ENCODE measurements at regions not wholly inside any gene's neighbourhood (a gene's known extent, or its start where the extent isn't known, plus 50 kb on each side); places are given as distances from the start of the nearest gene placed in this dataset.
"Not testable (repeated sequence)": the region's sequence is repeated elsewhere in the genome, so short reads cannot be mapped to it uniquely, and the experiment has no call there.

DNA sequence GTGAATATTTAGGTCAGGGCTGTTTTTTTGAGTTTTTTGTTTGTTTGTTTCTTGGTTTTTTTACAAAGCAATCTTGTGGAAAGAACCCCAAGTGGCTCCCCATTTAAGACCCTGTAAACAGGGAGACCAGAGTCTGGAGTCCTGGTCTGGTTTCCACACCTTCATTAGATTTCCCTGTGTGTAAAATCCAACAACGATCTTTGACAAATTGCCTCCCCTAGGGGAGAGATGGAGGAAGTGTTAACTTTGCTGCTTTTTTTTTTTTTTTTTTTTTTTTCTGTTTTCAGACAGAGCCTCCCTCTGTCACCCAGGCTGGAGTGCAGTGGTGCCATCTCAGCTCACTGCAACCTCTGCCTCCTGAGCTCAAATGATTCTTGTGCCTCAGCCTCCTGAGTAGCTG, 77.4 kb downstream of the ART5 start:
- H3K9me3 Mint-ChIP-seq; ATAC-seq; H3K27ac Mint-ChIP-seq; DNase-seq (ENCODE audit: low spot score); POLR2A ChIA-PET; H3K4me3 Mint-ChIP-seq; H3K27me3 Mint-ChIP-seq (ENCODE audit: low read depth); H3K36me3 Mint-ChIP-seq: not testable (repeated sequence)
- CTCF ChIA-PET, result interaction anchor here (0.6 kb wide), 1 partner anchor 45 kb away, joined by 3 read pairs; no protein-coding TSS in a partner anchor
- peaks cover 19% of the 10 kb centered on the region for H3K4me1 Mint-ChIP-seq

DNA sequence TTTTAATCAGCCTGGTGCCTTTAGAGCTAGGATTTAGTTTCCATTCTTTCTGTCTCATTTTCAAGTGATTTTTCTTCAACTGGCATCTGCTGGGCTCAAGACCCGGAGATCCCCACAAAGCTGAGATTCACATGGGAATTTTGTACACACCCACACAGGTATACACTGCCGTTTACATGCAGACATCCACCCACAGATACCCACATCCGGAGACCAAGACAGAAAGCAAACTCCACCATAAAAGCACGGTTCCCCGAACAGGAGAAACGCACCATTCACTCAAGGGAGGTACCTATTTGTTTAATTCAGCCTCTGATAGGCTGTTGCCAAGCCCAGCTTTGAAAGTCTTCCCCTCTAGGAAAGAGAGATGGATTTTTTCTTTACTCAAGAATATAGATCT, 87.2 kb downstream of the ART5 start:
- H3K27me3 Mint-ChIP-seq (ENCODE audit: low read depth); DNase-seq (ENCODE audit: low spot score); POLR2A ChIA-PET; H3K36me3 Mint-ChIP-seq; H3K4me3 Mint-ChIP-seq; CTCF ChIA-PET; H3K27ac Mint-ChIP-seq; ATAC-seq; H3K4me1 Mint-ChIP-seq: not testable (repeated sequence)
- peaks cover 19% of the 10 kb centered on the region for H3K9me3 Mint-ChIP-seq

DNA sequence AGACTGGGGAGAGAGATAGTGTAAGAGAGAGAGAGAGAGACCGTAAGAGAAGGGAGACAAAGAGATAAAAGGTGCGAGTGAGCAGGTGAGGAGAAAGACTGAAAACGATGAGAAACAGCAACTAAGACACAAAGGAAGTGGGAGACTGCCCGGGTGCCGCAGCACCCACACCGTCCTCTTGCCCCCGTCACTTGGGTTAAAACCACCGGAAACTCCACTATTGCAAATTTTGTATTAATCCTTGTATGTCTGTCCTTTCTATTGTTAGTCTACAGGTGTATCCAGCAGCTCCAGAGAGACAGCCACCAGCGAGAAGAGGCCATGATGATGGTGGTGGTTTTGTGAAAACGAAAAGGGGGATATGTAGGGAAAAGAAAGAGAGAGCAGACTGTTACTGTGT, 96.8 kb downstream of the ART5 start:
- Mint-ChIP-seq H3K27ac (0 out of 2 replicates have a peak overlapping the region, but pooled peaks have one; percentile 1), H3K9me3 (peaks cover 18% of the 10 kb centered on the region), H3K4me1 (peaks cover 19% of the 10 kb centered on the region)
- DNase-seq (ENCODE audit: low spot score); POLR2A ChIA-PET; ATAC-seq; H3K36me3 Mint-ChIP-seq; H3K4me3 Mint-ChIP-seq; H3K27me3 Mint-ChIP-seq (ENCODE audit: low read depth); CTCF ChIA-PET: not testable (repeated sequence)

DNA sequence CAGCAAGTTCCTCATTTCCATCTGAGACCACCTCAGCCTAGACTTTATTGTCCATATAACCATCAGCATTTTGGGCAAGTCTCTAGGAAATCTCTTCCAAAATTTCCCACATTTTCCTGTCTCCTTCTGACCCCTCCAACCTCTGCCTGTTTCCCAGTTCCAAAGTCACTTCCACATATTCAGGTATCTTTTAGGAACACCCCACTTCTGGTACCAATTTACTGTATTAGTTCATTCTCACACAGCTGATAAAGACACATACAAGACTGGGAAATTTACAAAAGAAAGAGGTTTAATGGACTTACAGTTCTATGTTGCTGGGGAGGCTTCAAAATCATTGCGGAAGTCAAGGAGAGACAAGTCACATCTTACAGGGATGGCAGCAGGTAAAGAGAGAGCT, 103.6 kb downstream of the ART5 start:
- H3K27ac Mint-ChIP-seq; H3K27me3 Mint-ChIP-seq (ENCODE audit: low read depth); DNase-seq (ENCODE audit: low spot score); H3K4me3 Mint-ChIP-seq; POLR2A ChIA-PET; ATAC-seq; CTCF ChIA-PET: not testable (repeated sequence)
- peaks cover 15% of the 10 kb centered on the region for H3K4me1 Mint-ChIP-seq
- peaks cover 51% of the 10 kb centered on the region for H3K36me3 Mint-ChIP-seq
- H3K9me3 Mint-ChIP-seq, result peaks cover 56% of the 10 kb centered on the region

DNA sequence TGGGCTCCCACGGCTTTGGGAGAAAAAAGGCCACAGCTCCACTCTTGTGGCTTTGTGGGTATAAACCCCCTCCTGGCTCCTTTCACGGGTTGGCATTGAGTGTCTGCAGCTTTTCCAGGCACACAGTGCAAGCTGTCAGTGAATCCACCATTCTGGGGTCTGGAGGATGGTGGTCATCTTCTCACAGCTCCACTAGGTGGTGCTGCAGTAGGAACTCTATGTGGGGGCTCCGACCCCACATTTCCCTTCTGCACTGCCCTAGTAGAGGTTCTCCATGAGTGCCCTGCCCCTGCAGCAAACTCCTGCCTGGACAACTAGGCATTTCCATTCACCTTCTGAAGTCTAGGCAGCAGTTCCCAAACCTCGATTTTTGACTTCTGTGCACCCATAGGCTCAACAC, 104.5 kb downstream of the ART5 start:
- CTCF ChIA-PET, result interaction anchor here (1.6 kb wide), 1 partner anchor 60 kb away, joined by 5 read pairs; no protein-coding TSS in a partner anchor

DNA sequence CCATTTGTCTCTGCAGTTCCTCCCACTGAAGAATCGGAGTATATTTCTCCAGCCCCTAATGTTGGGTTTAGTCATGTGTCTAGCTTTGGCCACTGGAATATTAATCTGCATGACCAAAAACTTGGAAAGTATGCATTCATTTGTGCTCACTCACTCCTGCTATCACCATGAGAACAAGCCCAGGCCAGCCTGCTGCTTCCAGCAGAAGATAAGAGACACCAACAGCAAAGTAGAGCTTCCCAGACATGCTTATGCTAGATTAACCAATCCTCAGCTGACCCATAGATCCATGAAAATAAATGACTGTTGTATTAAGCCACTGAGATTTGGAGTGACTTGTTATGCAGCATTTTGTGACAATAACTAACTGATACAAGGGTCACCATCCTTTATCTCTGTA, 108.8 kb downstream of the ART5 start:
- Mint-ChIP-seq H3K36me3 (peaks cover 25% of the 10 kb centered on the region), H3K9me3 (peaks cover 30% of the 10 kb centered on the region), H3K4me1 (peaks cover 21% of the 10 kb centered on the region)
- H3K27ac Mint-ChIP-seq; CTCF ChIA-PET; H3K27me3 Mint-ChIP-seq (ENCODE audit: low read depth); POLR2A ChIA-PET; H3K4me3 Mint-ChIP-seq; ATAC-seq; DNase-seq (ENCODE audit: low spot score): not testable (repeated sequence)

More for the DNA sequence above, 104.5 kb downstream of the ART5 start:
- Mint-ChIP-seq H3K36me3 (peaks cover 51% of the 10 kb centered on the region), H3K4me1 (peaks cover 15% of the 10 kb centered on the region), H3K9me3 (peaks cover 56% of the 10 kb centered on the region)
- POLR2A ChIA-PET; ATAC-seq; H3K4me3 Mint-ChIP-seq; DNase-seq (ENCODE audit: low spot score); H3K27ac Mint-ChIP-seq; H3K27me3 Mint-ChIP-seq (ENCODE audit: low read depth): not testable (repeated sequence)

DNA sequence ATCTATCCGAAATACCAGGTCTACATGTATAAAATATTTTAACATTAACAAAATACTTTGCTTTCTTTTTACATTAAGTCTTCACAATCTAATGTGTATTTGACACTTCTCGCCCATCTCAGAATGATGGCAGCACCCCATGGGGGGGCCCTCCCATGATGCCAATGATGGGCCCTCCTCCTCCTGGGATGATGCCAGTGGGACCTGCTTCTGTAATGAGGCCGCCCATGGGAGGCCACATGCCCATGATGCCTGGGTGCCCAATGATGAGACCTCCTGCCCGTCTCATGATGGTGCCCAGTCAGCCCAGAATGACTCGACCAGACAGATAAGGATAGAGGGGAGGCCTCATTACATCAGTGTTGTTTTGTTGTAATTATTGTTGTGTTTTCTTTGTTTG, 110.5 kb downstream of the ART5 start:
- H3K4me3 Mint-ChIP-seq; H3K27me3 Mint-ChIP-seq (ENCODE audit: low read depth); ATAC-seq; H3K27ac Mint-ChIP-seq; H3K36me3 Mint-ChIP-seq; DNase-seq (ENCODE audit: low spot score); POLR2A ChIA-PET; CTCF ChIA-PET: not testable (repeated sequence)
- H3K4me1 Mint-ChIP-seq, result peaks cover 11% of the 10 kb centered on the region
- H3K9me3 Mint-ChIP-seq, result peaks cover 13% of the 10 kb centered on the region

DNA sequence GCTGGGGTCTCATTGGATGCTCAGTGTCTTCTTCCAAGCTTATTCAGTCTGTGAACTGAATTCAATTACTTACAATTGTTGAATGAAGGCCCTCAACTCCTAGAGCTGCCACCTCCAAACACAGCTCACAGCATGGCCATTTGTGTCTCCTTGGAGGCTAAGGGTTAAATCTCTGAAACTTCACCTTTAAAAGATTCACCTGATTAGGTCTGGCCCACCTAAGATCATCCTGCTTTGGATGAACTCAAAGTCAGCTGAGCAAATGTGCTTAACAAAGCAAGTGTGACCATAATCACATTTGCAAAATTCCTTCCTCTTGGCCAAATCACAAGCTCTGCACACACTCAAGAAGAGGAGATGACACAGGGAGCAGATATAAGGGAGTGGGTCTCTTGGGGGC, 118.2 kb downstream of the ART5 start:
- Mint-ChIP-seq H3K36me3 (peaks cover 34% of the 10 kb centered on the region), H3K9me3 (peaks cover 46% of the 10 kb centered on the region)
- ATAC-seq; H3K27ac Mint-ChIP-seq; DNase-seq (ENCODE audit: low spot score); CTCF ChIA-PET; H3K4me3 Mint-ChIP-seq; POLR2A ChIA-PET; H3K27me3 Mint-ChIP-seq (ENCODE audit: low read depth); H3K4me1 Mint-ChIP-seq: not testable (repeated sequence)

DNA sequence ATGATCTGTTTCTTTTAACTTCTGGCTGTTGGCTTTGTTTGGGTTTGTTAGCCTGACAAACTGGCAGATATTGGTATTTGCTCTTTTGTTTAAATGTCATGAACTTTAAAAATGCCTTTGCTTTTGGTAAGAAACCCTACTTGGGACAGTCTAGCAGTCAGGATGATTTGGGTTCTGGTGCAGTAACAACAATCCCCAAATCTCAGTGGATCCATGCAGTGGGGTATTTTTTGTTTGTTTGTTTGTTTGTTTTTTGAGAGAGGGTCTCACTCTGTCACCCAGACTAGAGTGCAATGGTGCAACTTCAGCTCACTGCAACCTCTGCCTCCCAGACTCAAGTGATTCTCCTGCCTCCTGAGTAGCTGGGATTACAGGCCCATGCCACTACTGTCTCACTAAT, 120.9 kb downstream of the ART5 start:
- Mint-ChIP-seq H3K9me3 (peaks cover 46% of the 10 kb centered on the region), H3K36me3 (peaks cover 34% of the 10 kb centered on the region)
- H3K4me3 Mint-ChIP-seq; ATAC-seq; POLR2A ChIA-PET; DNase-seq (ENCODE audit: low spot score); H3K27ac Mint-ChIP-seq; H3K4me1 Mint-ChIP-seq; CTCF ChIA-PET; H3K27me3 Mint-ChIP-seq (ENCODE audit: low read depth): not testable (repeated sequence)

DNA sequence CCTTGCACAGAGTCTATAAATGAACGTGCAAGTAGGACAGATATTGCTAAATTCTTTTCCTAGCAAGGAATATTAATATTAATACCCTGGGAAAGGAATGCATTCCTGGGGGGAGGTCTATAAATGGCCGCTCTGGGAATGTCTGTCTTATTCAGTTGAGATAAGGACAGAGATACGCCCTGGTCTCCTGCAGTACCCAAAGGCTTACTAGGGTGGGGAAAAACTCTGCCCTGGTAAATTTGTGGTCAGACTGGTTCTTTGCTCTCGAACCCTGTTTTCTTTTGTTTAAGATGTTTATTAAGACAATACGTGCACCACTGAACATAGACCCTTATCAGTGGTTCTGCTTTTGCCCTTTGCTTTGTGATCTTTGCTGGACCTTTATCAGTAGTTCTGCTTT, 122.0 kb downstream of the ART5 start:
- Mint-ChIP-seq H3K36me3 (peaks cover 34% of the 10 kb centered on the region), H3K9me3 (peaks cover 45% of the 10 kb centered on the region), H3K4me1 (peaks cover 10% of the 10 kb centered on the region)
- H3K27ac Mint-ChIP-seq; ATAC-seq; H3K27me3 Mint-ChIP-seq (ENCODE audit: low read depth); POLR2A ChIA-PET; H3K4me3 Mint-ChIP-seq; CTCF ChIA-PET; DNase-seq (ENCODE audit: low spot score): not testable (repeated sequence)

DNA sequence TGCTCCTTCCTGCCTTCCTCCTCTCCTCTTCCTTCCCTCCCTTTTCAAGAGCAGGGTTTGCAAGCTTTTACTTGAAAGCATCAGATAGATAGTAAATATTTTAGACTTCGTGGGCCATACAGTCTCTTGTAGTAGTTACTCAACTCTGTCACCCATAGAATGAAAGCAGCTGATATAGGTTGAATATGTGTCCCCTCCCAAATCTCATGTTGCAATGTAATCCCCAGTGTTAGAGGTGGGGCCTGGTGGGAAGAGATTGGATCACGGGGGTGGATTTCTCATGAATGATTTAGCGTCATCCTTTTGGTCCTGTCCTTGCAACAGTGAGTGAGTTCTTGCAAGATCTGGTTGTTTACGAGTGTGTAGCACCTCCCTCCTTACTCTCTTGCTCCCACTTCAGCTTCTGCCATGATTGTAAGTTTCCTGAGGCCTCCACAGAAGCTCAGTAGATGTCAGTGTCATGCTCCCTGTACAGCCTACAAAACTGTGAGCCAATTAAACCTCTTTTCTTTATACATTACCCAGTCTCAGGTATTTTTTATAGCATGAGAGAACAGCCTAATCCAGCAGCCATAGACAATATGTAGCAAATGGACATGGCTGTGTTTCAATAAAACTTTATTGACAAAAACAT, 124.7 kb downstream of the ART5 start:
- DNase-seq (ENCODE audit: low spot score); POLR2A ChIA-PET; CTCF ChIA-PET; H3K4me3 Mint-ChIP-seq; ATAC-seq; H3K27me3 Mint-ChIP-seq (ENCODE audit: low read depth): not testable (repeated sequence)
- Mint-ChIP-seq H3K9me3 (peaks cover 30% of the 10 kb centered on the region), H3K27ac (peak overlapping the region; percentile 61; the same call in 1 of the 2 replicates), H3K4me1 (peaks cover 37% of the 10 kb centered on the region), H3K36me3 (peaks cover 30% of the 10 kb centered on the region)

DNA sequence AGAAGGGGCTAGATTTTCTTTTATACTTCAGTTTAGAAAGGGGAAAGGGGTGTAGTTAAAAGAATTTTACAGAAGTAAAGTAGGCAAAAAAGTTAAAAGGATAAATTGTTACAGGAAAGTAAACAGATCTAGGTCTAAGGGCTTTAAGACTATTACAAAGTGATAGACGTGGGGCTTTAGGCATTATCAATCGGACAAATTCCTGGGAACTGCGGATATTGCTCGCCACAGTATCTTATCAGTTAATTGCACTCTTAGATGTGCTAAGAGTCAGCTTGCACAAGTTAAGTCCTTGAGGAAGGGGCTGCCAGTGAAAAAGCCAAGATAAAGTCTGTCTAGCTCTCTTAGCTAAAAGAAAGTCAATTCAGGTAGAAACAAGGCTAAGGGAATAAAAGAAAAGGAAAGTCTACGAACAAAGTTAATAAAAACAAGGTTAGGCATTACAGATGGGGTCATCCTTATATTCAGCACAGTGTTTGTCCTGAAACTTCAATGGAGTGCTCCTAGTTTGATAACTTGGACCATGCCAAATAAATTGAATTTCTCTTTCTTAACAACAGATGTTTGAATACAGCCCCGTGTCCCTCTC, 125.4 kb downstream of the ART5 start:
- H3K27me3 Mint-ChIP-seq (ENCODE audit: low read depth); H3K27ac Mint-ChIP-seq; CTCF ChIA-PET; H3K4me3 Mint-ChIP-seq; DNase-seq (ENCODE audit: low spot score); POLR2A ChIA-PET; ATAC-seq: not testable (repeated sequence)
- H3K4me1 Mint-ChIP-seq, result peaks cover 43% of the 10 kb centered on the region
- peaks cover 29% of the 10 kb centered on the region for H3K9me3 Mint-ChIP-seq
- H3K36me3 Mint-ChIP-seq, result peaks cover 28% of the 10 kb centered on the region

All from WTC11 (cell line).